Mammary epithelial cell (primary cell): ENCODE measurements at regions not wholly inside any gene's neighbourhood (a gene's known extent, or its start where the extent isn't known, plus 50 kb on each side); places are given as distances from the start of the nearest gene placed in this dataset.

Experiments
- EZH2 ChIP-seq: IDR thresholded peaks from 2 replicates; pipeline ENCODE4 v1.6.1; 2012; ENCODE audit warnings: low read length, inconsistent platforms, borderline replicate concordance
- TF ChIP-seq, protein P1 (sequence below), 2 donors: IDR thresholded peaks in 1 of 2; conservative IDR thresholded peaks in 1 of 2; 2 replicates each; pipeline ENCODE4 v1.5.1; 2011 to 2012; ENCODE audit warnings: inconsistent platforms in 2 of 2, low read length in 2 of 2, mild to moderate bottlenecking in 2 of 2, control low read depth in 1 of 2, low read depth in 1 of 2; ENCODE audit not compliant: insufficient read depth in 1 of 2; ENCODE audit errors: extremely low read depth in 1 of 2

DNA sequence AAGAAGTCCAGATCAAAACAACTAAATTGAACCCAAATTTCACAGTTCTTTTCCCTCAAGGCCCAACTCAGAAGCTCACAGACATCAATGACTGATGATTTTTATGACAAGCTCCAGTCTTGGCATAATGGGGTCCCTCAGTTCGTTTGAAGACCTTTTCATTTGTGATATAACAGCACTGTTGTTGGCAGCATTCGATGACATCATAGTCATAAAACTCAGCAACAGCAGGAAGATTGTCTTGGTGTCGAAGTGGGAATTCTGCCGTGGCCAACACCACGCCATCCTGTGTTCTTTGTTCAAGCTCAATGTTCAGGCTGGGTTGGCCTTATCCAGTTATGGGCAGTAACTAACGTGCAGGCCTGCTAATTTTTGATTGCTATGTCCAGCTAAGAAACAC lies 261.7 kb downstream of the C7orf25 start:
- TF ChIP-seq, protein P1, sequence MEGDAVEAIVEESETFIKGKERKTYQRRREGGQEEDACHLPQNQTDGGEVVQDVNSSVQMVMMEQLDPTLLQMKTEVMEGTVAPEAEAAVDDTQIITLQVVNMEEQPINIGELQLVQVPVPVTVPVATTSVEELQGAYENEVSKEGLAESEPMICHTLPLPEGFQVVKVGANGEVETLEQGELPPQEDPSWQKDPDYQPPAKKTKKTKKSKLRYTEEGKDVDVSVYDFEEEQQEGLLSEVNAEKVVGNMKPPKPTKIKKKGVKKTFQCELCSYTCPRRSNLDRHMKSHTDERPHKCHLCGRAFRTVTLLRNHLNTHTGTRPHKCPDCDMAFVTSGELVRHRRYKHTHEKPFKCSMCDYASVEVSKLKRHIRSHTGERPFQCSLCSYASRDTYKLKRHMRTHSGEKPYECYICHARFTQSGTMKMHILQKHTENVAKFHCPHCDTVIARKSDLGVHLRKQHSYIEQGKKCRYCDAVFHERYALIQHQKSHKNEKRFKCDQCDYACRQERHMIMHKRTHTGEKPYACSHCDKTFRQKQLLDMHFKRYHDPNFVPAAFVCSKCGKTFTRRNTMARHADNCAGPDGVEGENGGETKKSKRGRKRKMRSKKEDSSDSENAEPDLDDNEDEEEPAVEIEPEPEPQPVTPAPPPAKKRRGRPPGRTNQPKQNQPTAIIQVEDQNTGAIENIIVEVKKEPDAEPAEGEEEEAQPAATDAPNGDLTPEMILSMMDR (conservative IDR thresholded peaks at IDR 0.05 in 1 of 2, IDR thresholded peaks at IDR 0.05 in 1 of 2; ENCODE audit: extremely low read depth in 1 of 2, insufficient read depth in 1 of 2, low read depth in 1 of 2, low read length in 2 of 2), result no peak
- TF ChIP-seq EZH2, result no peak
